Esophagus squamous epithelium (tissue), 5 donors: ENCODE measurements at regions not wholly inside any gene's neighbourhood (a gene's known extent, or its start where the extent isn't known, plus 50 kb on each side); places are given as distances from the start of the nearest gene placed in this dataset.
A peak's percentile ranks its signal among the peaks of the same experiment; 100 is the strongest.
"Not testable (repeated sequence)": the region's sequence is repeated elsewhere in the genome, so short reads cannot be mapped to it uniquely, and the experiment has no call there.

Experiments
- DNase-seq: peaks from one replicate; lab custom pipeline; 2025; lab: John Stamatoyannopoulos, UW
- H3K27ac ChIP-seq, 4 donors: fragments of 200-600 bp; sonication (generic); one replicate each; pipeline ENCODE4 v1.5.1; 2016 to 2019; ENCODE audit warnings: mild to moderate bottlenecking in 1 of 4
- H3K27me3 ChIP-seq, 4 donors: fragments of 200-600 bp; sonication (generic); 1 replicate in 3 of 4; 2 replicates in 1 of 4; pipeline versions ENCODE4 v1.5.1 to v1.6.0; 2017 to 2021; ENCODE audit warnings: antibody characterized with exemption in 1 of 4
- H3K36me3 ChIP-seq, 3 donors: fragments of 200-600 bp; sonication (generic); one replicate each; pipeline ENCODE4 v1.5.1; 2016 to 2019
- H3K4me1 ChIP-seq, 3 donors: fragments of 200-600 bp; sonication (generic); one replicate each; pipeline ENCODE4 v1.5.1; 2017 to 2019
- H3K4me3 ChIP-seq, 4 donors: fragments of 200-600 bp; sonication (generic); 1 replicate in 3 of 4; 2 replicates in 1 of 4; pipeline ENCODE4 v1.5.1; 2016 to 2019; ENCODE audit warnings: mild to moderate bottlenecking in 2 of 4, moderate library complexity in 1 of 4
- H3K9me3 ChIP-seq, 3 donors: fragments of 200-600 bp; sonication (generic); one replicate each; pipeline ENCODE4 v1.5.1; 2016 to 2019
- CTCF ChIP-seq, 6 experiments: fragments of 450-650 bp in 4 of 6; fragments of 200-600 bp in 2 of 6; sonication (generic) in 2 of 6; IDR thresholded peaks; one replicate each; pipeline ENCODE4 v1.5.1; 2016 to 2019; ENCODE audit warnings: antibody characterized with exemption in 6 of 6, mild to moderate bottlenecking in 4 of 6, moderate library complexity in 4 of 6
- POLR2A ChIP-seq, 4 donors: fragments of 450-650 bp; IDR thresholded peaks; one replicate each; pipeline ENCODE4 v1.6.1; 2017; ENCODE audit warnings: antibody characterized with exemption in 4 of 4, mild to moderate bottlenecking in 4 of 4, moderate library complexity in 3 of 4
- WGBS, 2 donors: methylation state at CpG; one replicate each; pipeline ENCODE4 v1.1.5; 2018; 5-methylcytosine and 5-hydroxymethylcytosine counted together
- intact Hi-C: fragments of 100-400 bp; cut with DNase I; formaldehyde crosslinking; loops from one replicate; pipeline ENCODE4 v1.15.0; 2022
- donor health status: DM: yes; HTN: yes; CAD: no.

- H3K4me3 ChIP-seq, result no peak overlapping the region
- H3K27ac ChIP-seq, result no peak overlapping the region
- H3K4me1 ChIP-seq, result peaks cover 0 to 8% (median 0%) of the 10 kb centered on the region in 3 donors
- TF ChIP-seq POLR2A (IDR thresholded peaks at IDR 0.05) (no peak), CTCF (IDR thresholded peaks at IDR 0.05) (no peak)
- peaks cover 0 to 9% (median 4%) of the 10 kb centered on the region in 3 donors for H3K9me3 ChIP-seq
- H3K27me3 ChIP-seq, result peaks cover 0 to 19% (median 0%) of the 10 kb centered on the region in 4 donors
- H3K36me3 ChIP-seq, result no peaks in the 10 kb centered on the region
- no peak for DNase-seq
- 43 to 44% methylated on average over 2 to 3 of the region's 3 CpGs for WGBS, 2 donors
- intact Hi-C loops, result no loop called here
These were observed 97.0 kb downstream of the CMC2 start for GRCh38 chr16:80909720-80910119.

DNA sequence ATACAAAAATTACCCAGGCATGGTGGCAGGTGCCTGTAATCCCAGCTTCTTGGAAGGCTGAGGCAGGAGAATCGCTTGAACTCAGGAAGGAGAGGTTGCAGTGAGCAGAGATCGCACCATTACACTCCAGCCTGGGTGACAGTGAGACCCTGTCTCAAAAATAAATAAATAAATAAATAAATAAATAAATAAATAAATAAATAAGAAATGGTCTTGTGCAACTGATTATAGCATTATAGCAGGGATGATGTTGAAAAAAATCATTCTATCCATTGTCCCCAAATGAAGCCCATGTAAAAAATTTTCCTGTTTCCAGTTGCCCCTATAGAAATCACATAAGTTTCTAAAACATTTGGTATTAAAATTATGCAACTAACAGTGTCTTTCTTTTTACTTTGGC lies 100.5 kb downstream of the CMC2 start:
- H3K9me3 ChIP-seq, H3K36me3 ChIP-seq, H3K4me3 ChIP-seq, DNase-seq, H3K27ac ChIP-seq, intact Hi-C loops, H3K4me1 ChIP-seq, H3K27me3 ChIP-seq: not testable (repeated sequence)
- 93 to 96% methylated on average over 2 of the region's 2 CpGs for WGBS, 2 donors

DNA sequence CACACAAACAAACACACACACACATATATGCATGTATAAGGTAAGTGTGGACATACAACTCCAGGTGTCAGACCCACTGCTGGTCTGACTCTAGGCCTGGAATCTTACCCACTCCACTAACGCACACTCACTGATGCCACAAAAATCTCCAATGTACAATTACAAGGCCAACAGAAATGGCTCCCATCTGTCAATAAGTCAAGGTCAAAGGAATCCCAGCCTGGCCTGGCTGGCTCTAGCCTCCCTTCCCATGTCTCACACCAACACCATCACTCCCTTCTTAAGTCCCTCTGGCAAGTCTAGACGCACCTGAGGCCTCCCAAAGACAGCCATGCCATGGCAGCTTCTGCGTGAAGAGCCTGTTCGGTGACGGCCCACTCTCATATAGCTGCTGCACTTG lies 99.2 kb upstream of the CDYL2 start:
- no peak for TF ChIP-seq POLR2A (IDR thresholded peaks at IDR 0.05)
- no peak for TF ChIP-seq CTCF (IDR thresholded peaks at IDR 0.05)
- Histone ChIP-seq H3K27ac (no peak overlapping the region), H3K4me1 (peaks cover 0 to 10% (median 5%) of the 10 kb centered on the region in 3 donors), H3K36me3 (no peaks in the 10 kb centered on the region), H3K4me3 (no peak overlapping the region), H3K9me3 (no peaks in the 10 kb centered on the region), H3K27me3 (peaks cover 0 to 6% (median 0%) of the 10 kb centered on the region in 4 donors)
- no peak for DNase-seq
- intact Hi-C loops, result no loop called here
- 94 to 100% methylated on average over 4 to 5 of the region's 5 CpGs for WGBS, 2 donors

- Histone ChIP-seq H3K36me3 (no peaks in the 10 kb centered on the region), H3K9me3 (no peaks in the 10 kb centered on the region), H3K27me3 (peaks cover 0 to 3% (median 0%) of the 10 kb centered on the region in 4 donors), H3K4me1 (peaks cover 0 to 10% (median 5%) of the 10 kb centered on the region in 3 donors), H3K27ac (no peak overlapping the region), H3K4me3 (no peak overlapping the region)
- TF ChIP-seq POLR2A (IDR thresholded peaks at IDR 0.05) (no peak), CTCF (IDR thresholded peaks at IDR 0.05) (no peak)
- intact Hi-C loops, result no loop called here
- 84 to 89% methylated on average over 10 to 12 of the region's 15 CpGs for WGBS, 2 donors
- no peak for DNase-seq
These were observed 98.1 kb upstream of the CDYL2 start for GRCh38 chr16:80902306-80903110.

GRCh38 chr16:80900593-80900954 lies 96.2 kb upstream of the CDYL2 start:
- peak overlapping the region in 1 of 4 donors; percentile 27 for H3K4me3 ChIP-seq
- H3K9me3 ChIP-seq, result no peaks in the 10 kb centered on the region
- intact Hi-C loops, result no loop called here
- no peaks in the 10 kb centered on the region for H3K36me3 ChIP-seq
- H3K27ac ChIP-seq, result peak overlapping the region in 3 of 4 donors; percentile 20 to 62 (median 48)
- 77 to 100% methylated on average over 1 to 8 of the region's 8 CpGs for WGBS, 2 donors
- TF ChIP-seq CTCF (IDR thresholded peaks at IDR 0.05) (no peak), POLR2A (IDR thresholded peaks at IDR 0.05) (no peak)
- DNase-seq, result no peak
- H3K4me1 ChIP-seq, result peaks cover 0 to 10% (median 5%) of the 10 kb centered on the region in 3 donors
- peaks cover 0 to 3% (median 0%) of the 10 kb centered on the region in 4 donors for H3K27me3 ChIP-seq
